Liver (tissue), 8 donors: ENCODE measurements at regions not wholly inside any gene's neighbourhood (a gene's known extent, or its start where the extent isn't known, plus 50 kb on each side); places are given as distances from the start of the nearest gene placed in this dataset.

Experiments used
- DNase-seq: peaks from one replicate; pipeline ENCODE4 v3.0.0-alpha.2; 2017; ENCODE audit warnings: low spot score
- H3K27ac ChIP-seq, 2 donors: one replicate each; pipeline ENCODE4 v1.7.0; 2013; ENCODE audit warnings: inconsistent platforms in 2 of 2, low read length in 2 of 2, control low read depth in 1 of 2, low read depth in 1 of 2, mild to moderate bottlenecking in 1 of 2
- H3K27me3 ChIP-seq, 4 donors: one replicate each; pipeline versions ENCODE4 v1.6.1 to v1.7.0; 2013; ENCODE audit warnings: low read length in 3 of 4, inconsistent platforms in 1 of 4, mild to moderate bottlenecking in 1 of 4, moderate library complexity in 1 of 4; ENCODE audit not compliant: control insufficient read depth in 4 of 4, insufficient read depth in 4 of 4
- H3K36me3 ChIP-seq, 4 donors: one replicate each; pipeline versions ENCODE4 v1.6.1 to v1.7.0; 2013; ENCODE audit warnings: low read length in 3 of 4, mild to moderate bottlenecking in 3 of 4, low read depth in 1 of 4, moderate library complexity in 1 of 4; ENCODE audit not compliant: control insufficient read depth in 4 of 4, insufficient read depth in 3 of 4
- H3K4me1 ChIP-seq, 4 donors: one replicate each; pipeline versions ENCODE4 v1.6.1 to v1.7.0; 2013; ENCODE audit warnings: low read length in 3 of 4, mild to moderate bottlenecking in 3 of 4, moderate library complexity in 1 of 4; ENCODE audit not compliant: control insufficient read depth in 4 of 4, insufficient read depth in 4 of 4
- H3K4me3 ChIP-seq, 3 donors: one replicate each; pipeline versions ENCODE4 v1.6.1 to v1.7.0; 2013; ENCODE audit warnings: low read length in 3 of 3, control low read depth in 1 of 3, low read depth in 1 of 3, mild to moderate bottlenecking in 1 of 3
- H3K9ac ChIP-seq, 2 donors: one replicate each; pipeline ENCODE4 v1.7.0; 2013; ENCODE audit warnings: low read length in 2 of 2, mild to moderate bottlenecking in 2 of 2, moderate library complexity in 2 of 2, control low read depth in 1 of 2, low read depth in 1 of 2
- H3K9me3 ChIP-seq, 4 donors: one replicate each; pipeline versions ENCODE4 v1.6.1 to v1.7.0; 2013; ENCODE audit warnings: low read length in 3 of 4; ENCODE audit not compliant: control insufficient read depth in 4 of 4
- CTCF ChIP-seq: fragments of 150-350 bp; IDR thresholded peaks from 2 replicates; pipeline ENCODE4 v1.5.1; 2017; ENCODE audit warnings: improper control_type of control experiment, low read depth, low read length; ENCODE audit not compliant: missing input control
- EGR1 ChIP-seq, 2 donors: IDR thresholded peaks; 2 replicates each; pipeline ENCODE4 v1.6.1; 2016 to 2018; ENCODE audit warnings: antibody characterized with exemption in 2 of 2, low read depth in 2 of 2
- FOXA1 ChIP-seq: IDR thresholded peaks from 2 replicates; pipeline ENCODE4 v1.6.1; 2016; ENCODE audit warnings: antibody characterized with exemption
- FOXA2 ChIP-seq: IDR thresholded peaks from 2 replicates; pipeline ENCODE4 v1.6.1; 2016; ENCODE audit warnings: antibody characterized with exemption
- GABPA ChIP-seq, 2 donors: IDR thresholded peaks in 1 of 2; conservative IDR thresholded peaks in 1 of 2; 2 replicates each; pipeline ENCODE4 v1.6.1; 2016; ENCODE audit warnings: antibody characterized with exemption in 2 of 2, mild to moderate bottlenecking in 1 of 2, moderate library complexity in 1 of 2
- HNF4A ChIP-seq, 2 donors: conservative IDR thresholded peaks; 2 replicates each; pipeline ENCODE4 v1.6.1; 2016; ENCODE audit warnings: antibody characterized with exemption in 2 of 2, mild to moderate bottlenecking in 2 of 2
- HNF4G ChIP-seq: IDR thresholded peaks from 2 replicates; pipeline ENCODE4 v1.6.1; 2016; ENCODE audit warnings: antibody characterized with exemption
- JUND ChIP-seq, 2 donors: IDR thresholded peaks; 2 replicates each; pipeline ENCODE4 v1.6.1; 2016; ENCODE audit warnings: antibody characterized with exemption in 2 of 2
- NR2F2 ChIP-seq: IDR thresholded peaks from 2 replicates; pipeline ENCODE4 v1.6.1; 2016; ENCODE audit warnings: antibody characterized with exemption
- RAD21 ChIP-seq, 2 donors: IDR thresholded peaks; 2 replicates each; pipeline ENCODE4 v1.6.1; 2016; ENCODE audit warnings: antibody characterized with exemption in 2 of 2, mild to moderate bottlenecking in 2 of 2
- REST ChIP-seq: IDR thresholded peaks from 2 replicates; pipeline ENCODE4 v1.6.1; 2016; ENCODE audit warnings: antibody characterized with exemption, mild to moderate bottlenecking
- RXRA ChIP-seq, 2 donors: IDR thresholded peaks; 2 replicates each; pipeline ENCODE4 v1.6.1; 2017 to 2018; ENCODE audit warnings: antibody characterized with exemption in 2 of 2, mild to moderate bottlenecking in 1 of 2
- SP1 ChIP-seq: IDR thresholded peaks from 2 replicates; pipeline ENCODE4 v1.6.1; 2018; ENCODE audit warnings: antibody characterized with exemption, mild to moderate bottlenecking
- TAF1 ChIP-seq: conservative IDR thresholded peaks from 2 replicates; pipeline ENCODE4 v1.6.1; 2016; ENCODE audit warnings: antibody characterized with exemption, mild to moderate bottlenecking
- YY1 ChIP-seq: IDR thresholded peaks from 2 replicates; pipeline ENCODE4 v1.6.1; 2016; ENCODE audit warnings: antibody characterized with exemption, mild to moderate bottlenecking
- WGBS: extraction: QIAGEN DNeasy Blood & Tissue Kit; methylation state at CpG from one replicate; pipeline ENCODE4 v1.1.7; 2013; 5-methylcytosine and 5-hydroxymethylcytosine counted together
- TF ChIP-seq, protein P1 (sequence below): IDR thresholded peaks from 2 replicates; pipeline ENCODE4 v1.6.1; 2016; ENCODE audit warnings: antibody characterized with exemption
- TF ChIP-seq, protein P2 (sequence below): IDR thresholded peaks from 2 replicates; pipeline ENCODE4 v1.6.1; 2016; ENCODE audit warnings: antibody characterized with exemption
- donor health status: healthy.
- donor health status: healthy.
- donor health status: healthy.
- donor health status: healthy.
- donor health status: healthy.

DNA sequence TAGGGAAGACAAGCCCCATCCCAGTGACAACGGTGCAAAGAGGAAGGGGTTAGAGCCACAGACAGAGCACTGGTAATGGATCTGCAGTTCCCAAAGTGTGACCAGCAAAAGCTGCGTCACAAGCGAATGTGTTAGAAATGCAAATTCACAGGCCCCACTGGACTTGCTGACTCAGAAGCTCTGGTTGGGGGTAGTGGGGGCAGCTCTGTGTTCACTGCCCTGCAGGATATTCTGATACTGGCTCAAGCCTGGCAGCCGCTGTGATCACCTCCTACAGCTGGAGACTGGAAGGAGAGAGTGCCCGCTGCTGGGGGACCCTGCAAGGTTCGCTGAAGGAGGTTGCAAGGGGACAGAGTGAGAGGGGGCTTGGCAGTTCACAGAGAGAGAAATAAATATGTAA lies 179.7 kb upstream of the CDH4 start:
- no peak for TF ChIP-seq JUND (IDR thresholded peaks at IDR 0.05)
- no peak for TF ChIP-seq EGR1 (IDR thresholded peaks at IDR 0.05; ENCODE audit: low read depth in 2 of 2)
- no peak for TF ChIP-seq NR2F2
- TF ChIP-seq RAD21 (IDR thresholded peaks at IDR 0.05): no peak
- TF ChIP-seq FOXA2: no peak
- TF ChIP-seq, protein P1, sequence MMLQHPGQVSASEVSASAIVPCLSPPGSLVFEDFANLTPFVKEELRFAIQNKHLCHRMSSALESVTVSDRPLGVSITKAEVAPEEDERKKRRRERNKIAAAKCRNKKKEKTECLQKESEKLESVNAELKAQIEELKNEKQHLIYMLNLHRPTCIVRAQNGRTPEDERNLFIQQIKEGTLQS: no peak
- no peak for TF ChIP-seq FOXA1
- TF ChIP-seq HNF4G: no peak
- no peak for TF ChIP-seq REST
- no peak for TF ChIP-seq HNF4A (conservative IDR thresholded peaks at IDR 0.05)
- TF ChIP-seq YY1: no peak
- TF ChIP-seq RXRA (IDR thresholded peaks at IDR 0.05): no peak
- TF ChIP-seq, protein P2, sequence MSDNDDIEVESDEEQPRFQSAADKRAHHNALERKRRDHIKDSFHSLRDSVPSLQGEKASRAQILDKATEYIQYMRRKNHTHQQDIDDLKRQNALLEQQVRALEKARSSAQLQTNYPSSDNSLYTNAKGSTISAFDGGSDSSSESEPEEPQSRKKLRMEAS: no peak
- TF ChIP-seq CTCF: no peak
- no peak for TF ChIP-seq TAF1
- no peak for TF ChIP-seq SP1
- TF ChIP-seq GABPA (IDR thresholded peaks at IDR 0.05 in 1 of 2, conservative IDR thresholded peaks at IDR 0.05 in 1 of 2): no peak

GRCh38 chr20:61073376-61073775 lies 178.7 kb upstream of the CDH4 start:
- TF ChIP-seq EGR1 (IDR thresholded peaks at IDR 0.05; ENCODE audit: low read depth in 2 of 2) (no peak), SP1 (no peak)
- DNase-seq: no peak
- Histone ChIP-seq H3K4me1 (no peaks in the 10 kb centered on the region), H3K27me3 (no peaks in the 10 kb centered on the region), H3K4me3 (no peak overlapping the region), H3K9ac (no peak overlapping the region), H3K9me3 (peaks cover 0 to 3% (median 0%) of the 10 kb centered on the region in 4 donors), H3K27ac (no peak overlapping the region), H3K36me3 (no peaks in the 10 kb centered on the region)
- WGBS: 82% methylated on average over 6 of the region's 6 CpGs

More for the DNA sequence above, 179.7 kb upstream of the CDH4 start:
- Histone ChIP-seq H3K27me3 (no peaks in the 10 kb centered on the region), H3K4me1 (no peaks in the 10 kb centered on the region), H3K9ac (no peak overlapping the region), H3K27ac (no peak overlapping the region), H3K9me3 (no peaks in the 10 kb centered on the region), H3K36me3 (no peaks in the 10 kb centered on the region), H3K4me3 (no peak overlapping the region)
- WGBS: 60% methylated on average over 6 of the region's 6 CpGs
- DNase-seq: no peak
